ENCODE measurements at regions not wholly inside any gene's neighbourhood (a gene's known extent, or its start where the extent isn't known, plus 50 kb on each side); places are given as distances from the start of the nearest gene placed in this dataset.
A peak's percentile ranks its signal among the peaks of the same experiment; 100 is the strongest.

DNA sequence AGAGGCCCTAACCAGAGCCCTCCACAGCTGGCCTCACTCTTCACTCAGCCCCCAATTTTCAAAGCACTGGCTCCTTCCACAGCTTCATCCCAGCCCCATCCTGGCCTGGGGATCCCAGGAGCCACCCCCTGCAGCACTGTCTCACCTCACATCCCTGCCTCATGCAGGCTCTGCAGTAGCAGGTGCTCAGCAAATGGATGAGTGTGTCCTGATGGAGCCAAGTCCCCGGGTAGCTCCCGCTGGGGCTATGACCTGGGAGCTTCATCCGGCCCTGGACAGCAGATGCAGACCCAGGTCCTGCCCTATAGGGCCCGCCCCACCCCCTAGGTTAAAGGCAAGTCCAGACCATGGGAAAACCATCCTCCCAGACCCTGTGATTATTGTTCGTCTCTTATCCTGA is 143.2 kb upstream of the ZNF507 start:
- no peak for DNase-seq (ENCODE audit: low read depth)

- DNase-seq (ENCODE audit: low read depth) = no peak
Measured at GRCh38 chr19:32203161-32203560, 142.2 kb upstream of the ZNF507 start.

DNA sequence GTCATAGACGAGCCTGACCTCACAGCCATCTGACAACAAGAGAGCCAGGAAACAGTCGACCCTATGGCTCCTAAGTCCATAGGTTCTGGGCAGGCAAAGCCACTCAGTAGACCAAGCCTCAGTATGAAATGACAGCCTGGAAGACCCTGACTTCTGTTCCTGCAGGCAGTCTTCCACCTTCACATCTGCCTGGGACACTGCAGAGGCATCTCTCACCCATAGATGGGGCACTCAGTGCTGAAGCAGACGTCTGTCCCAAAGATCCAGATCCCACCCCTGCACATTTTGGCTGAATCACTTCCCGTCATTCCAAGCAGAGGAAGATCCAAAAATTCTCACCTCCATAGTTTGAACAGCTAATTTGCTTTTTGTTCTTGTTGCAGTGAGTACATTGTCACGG is 139.3 kb upstream of the ZNF507 start:
- no peak for DNase-seq (ENCODE audit: low read depth)

DNA sequence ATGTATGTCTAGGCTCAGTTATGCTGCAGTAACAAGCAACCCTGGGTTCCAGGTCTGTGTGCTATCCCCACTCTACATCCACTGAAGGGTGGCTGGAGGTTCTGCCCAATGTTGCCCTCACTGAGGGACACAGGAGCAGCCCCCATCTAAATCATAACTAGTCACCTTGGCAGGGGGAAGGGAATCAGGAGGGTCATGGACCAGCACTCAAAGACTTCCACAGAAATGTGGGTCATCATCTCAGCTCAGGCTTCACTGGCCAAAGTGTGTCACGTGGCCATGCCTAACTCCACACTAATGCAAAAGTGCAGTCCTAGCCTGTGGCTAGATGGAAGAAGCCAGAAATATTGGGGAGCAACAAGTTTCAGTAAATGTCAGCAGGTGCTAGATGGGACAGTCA is 137.3 kb upstream of the ZNF507 start:
- DNase-seq (ENCODE audit: low read depth) = no peak

GRCh38 chr19:32219392-32219791 is 126.0 kb upstream of the ZNF507 start:
- no peak for DNase-seq (ENCODE audit: low read depth)

GRCh38 chr19:32219881-32220472 is 125.4 kb upstream of the ZNF507 start:
- DNase-seq (ENCODE audit: low read depth) = no peak

DNA sequence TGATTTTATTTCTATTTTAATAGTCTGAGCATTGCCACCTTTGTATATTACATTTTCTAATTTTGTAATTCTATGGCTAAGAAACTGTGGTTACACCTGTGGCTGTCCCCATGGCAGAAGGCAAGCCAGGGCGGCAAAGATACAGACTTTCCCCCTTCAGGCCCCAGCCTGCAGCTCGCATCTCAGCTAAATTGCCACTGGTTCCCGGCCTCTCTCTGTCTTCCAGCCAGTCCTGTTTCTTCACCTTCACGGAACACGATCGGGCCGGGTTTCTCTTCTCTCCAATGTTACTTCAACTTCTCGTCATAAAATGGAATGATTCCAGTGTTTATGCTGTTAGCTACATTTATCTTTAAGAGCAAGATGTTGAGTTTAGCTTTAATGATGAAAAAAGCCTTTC is 124.5 kb upstream of the ZNF507 start:
- DNase-seq (ENCODE audit: low read depth) = no peak

DNA sequence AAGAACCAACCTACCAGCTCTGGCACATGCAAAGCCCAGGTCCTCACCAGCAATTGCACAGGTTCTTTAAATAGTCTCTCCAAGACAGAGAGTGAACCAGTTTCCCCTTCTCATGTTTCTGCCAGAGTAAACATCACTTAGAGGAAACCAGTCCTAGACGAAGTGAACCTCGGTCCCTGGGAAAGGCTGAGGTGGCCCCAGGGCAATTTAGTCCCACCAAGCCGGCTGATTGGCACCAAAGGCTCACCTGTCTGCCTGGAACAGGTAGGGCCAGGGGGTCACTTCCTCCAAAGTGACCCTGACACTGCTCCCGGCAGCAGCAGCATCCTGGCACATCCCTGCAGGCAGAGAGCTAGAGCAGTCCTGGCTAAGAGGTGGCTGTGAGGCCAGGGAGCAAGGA is 122.9 kb upstream of the ZNF507 start:
- no peak for DNase-seq (ENCODE audit: low read depth)

DNA sequence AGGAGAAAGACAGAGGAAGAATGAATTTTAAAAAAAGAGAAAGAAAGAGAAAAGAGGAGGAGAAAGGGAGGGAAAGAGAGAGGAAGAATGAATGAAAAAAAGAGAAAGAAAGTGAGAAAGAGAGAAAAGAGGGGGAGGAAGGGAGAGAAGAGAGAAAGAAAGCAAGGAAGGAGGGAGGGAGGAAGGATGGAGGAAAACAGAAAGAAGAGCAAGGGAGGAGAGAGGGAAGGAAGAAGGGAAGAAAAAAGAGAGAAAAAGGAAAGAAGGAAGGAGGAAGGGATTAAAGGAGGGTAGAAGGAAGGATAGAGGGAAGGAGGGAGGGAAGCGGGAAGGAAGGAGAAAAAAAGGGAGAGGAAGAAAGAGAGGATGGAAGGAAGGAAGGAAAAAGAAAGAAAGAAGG is 122.3 kb upstream of the ZNF507 start:
- DNase-seq (ENCODE audit: low read depth) = no peak

GRCh38 chr19:32223595-32224370 is 121.6 kb upstream of the ZNF507 start:
- DNase-seq (ENCODE audit: low read depth) = no peak

DNA sequence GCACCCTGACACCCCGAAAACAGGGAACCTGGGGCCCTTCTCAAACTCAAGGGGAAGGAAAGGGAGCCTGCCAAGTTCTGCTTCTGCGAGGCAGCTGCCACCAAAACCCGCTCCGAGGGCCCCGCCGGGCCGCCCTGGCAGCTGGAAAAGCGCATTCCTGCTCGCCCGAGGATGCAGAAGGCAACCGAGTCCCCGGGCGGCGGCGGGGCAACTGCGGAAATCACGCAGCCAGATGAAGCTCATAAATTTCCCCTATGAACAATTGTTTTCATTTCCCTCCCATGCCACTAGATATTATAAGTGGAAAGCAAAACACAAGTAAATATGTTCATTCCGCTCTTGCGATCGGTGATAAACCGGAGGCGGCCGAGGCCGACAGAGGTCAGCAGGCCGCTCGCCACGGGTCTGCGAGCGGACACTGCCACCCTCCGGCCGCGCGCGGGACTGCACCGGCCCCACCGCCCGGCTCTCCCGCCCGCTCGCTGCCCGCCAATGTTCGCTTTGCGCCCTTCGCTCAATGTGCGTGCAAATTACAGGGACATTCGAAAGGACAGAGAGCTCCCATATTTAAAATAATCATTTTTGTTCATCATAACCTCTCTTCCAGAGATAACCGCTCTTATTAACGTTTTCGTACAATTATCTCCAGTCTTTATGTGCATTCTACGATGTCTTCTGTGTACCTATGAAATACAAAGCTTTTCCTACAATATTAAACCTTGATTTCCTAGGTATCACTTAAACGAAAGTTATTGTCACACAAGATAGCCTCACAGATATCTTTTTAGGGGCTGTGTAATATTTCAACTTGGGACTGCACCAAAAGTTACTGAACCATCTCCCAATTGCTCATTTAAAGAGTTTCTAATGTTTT is 120.8 kb upstream of the ZNF507 start:
- DNase-seq (ENCODE audit: low read depth) = peak; percentile 32

GRCh38 chr19:32227561-32228165 is 117.7 kb upstream of the ZNF507 start:
- no peak for DNase-seq (ENCODE audit: low read depth)

DNA sequence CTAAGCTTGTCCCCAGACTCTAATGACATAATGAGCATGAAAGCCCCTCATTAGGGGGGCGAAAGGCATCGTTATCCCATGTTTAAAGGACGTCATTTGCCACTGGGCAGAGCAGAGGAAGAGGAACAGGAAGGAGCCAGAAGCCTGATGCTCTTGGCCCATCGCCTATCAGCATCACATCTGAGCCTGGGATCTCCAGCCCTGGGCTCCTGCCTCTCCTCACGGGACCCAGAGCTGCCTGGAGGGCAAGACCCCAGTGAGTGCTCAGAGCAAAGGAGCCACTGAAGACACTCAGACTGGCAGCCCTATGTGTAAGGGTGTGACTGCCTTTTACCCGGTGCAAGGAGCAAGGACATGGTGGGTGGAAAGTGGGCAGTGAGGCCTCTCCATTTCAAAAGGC is 115.0 kb upstream of the ZNF507 start:
- DNase-seq (ENCODE audit: low read depth) = no peak

DNA sequence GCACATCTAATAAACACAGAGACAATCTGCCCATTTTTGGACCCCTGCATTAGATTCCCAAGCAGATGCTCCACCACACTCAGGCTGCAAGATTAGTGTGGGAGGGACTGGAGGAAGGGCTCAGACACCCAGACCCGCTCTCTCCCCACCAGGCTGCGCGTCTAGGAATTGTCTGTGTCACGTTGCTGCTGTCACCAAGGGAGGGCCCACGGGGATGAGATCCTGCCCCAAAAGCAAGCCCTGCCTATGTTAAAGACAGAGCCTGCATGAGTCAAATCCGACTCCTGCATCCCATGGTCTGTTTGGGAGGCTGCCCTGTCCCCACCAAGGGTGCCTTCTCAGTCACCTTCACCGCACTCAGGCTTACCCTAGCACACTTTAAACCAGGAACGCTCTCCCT is 114.4 kb upstream of the ZNF507 start:
- no peak for DNase-seq (ENCODE audit: low read depth)

- DNase-seq (ENCODE audit: low read depth) = no peak
Measured at GRCh38 chr19:32231691-32232090, 113.7 kb upstream of the ZNF507 start.

DNA sequence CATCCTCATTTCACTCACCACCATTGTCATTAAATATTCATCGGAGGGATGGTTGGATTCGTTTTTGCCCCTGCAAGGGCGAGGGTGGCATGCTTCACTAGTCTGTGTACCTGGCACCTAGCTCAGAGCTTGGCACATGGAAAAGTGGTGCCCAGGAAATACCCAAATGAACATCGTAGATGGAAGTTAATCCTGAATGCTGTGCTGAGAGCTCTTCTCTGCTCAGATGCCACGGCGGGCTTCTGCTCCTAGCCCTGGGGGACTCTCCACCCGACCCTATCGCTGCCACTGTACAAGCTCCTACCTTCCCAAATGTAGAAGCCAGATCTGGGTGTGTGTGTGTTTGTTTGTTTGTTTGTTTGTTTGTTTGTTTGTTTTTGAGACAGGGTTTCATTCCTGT is 113.0 kb upstream of the ZNF507 start:
- no peak for DNase-seq (ENCODE audit: low read depth)

- DNase-seq (ENCODE audit: low read depth) = no peak
Measured at GRCh38 chr19:32233091-32233490, 112.3 kb upstream of the ZNF507 start.

GRCh38 chr19:32233885-32234284 is 111.5 kb upstream of the ZNF507 start:
- no peak for DNase-seq (ENCODE audit: low read depth)

DNA sequence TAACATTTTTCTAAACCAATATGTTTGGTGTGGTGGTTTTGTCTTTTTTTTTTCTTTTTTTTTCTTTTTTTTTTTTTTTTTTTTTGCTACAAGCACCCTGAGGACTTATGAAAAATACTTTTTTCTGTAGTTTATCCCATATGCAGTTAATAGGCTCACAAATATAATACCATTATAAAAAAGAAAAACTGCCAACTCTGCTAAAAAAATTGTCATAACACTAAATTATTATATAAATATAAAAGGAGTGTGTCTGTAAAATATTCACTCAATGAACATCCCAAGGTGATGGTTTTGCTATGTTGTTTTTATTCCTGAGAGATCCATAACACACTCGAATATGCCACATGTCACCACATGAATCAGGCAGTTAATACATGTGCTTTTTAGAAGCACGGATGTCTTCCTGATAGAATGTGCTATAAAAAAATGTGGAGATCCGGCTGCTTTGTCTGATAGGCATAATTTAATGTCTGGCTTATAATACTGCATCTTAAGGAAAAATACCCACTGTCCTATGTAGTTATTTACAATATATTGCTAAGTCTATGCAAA is 110.7 kb upstream of the ZNF507 start:
- no peak for DNase-seq (ENCODE audit: low read depth)

- DNase-seq (ENCODE audit: low read depth) = no peak
Measured at GRCh38 chr19:32238076-32238475, 107.3 kb upstream of the ZNF507 start.

DNA sequence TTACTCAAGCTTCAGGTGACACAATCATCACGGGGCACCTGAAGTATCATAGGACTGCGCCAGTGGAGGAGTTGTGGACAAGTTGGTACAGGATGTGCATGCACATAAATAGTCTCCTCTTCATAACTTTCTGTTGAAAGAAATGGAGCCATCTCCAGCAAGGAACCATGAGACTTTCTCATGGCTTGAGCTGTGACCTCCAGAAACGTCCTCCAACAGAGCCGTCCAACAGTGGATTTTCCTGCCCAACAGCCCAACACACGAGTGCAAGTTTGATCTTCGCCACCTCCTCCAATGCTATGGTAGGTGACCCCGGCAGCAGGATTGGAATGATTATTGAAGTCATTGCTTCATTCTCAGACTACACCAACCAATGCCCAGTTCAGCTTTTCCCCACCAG is 105.1 kb upstream of the ZNF507 start:
- DNase-seq (ENCODE audit: low read depth) = no peak

GRCh38 chr19:32241306-32241705 is 104.1 kb upstream of the ZNF507 start:
- no peak for DNase-seq (ENCODE audit: low read depth)

Data from activated gamma-delta T cell treated with anti-CD3 and anti-CD28 coated beads, Interleukin-2, amount 50 U/mL, for 16 hours (primary cell).